ENCODE measurements at regions not wholly inside any gene's neighbourhood (a gene's known extent, or its start where the extent isn't known, plus 50 kb on each side); places are given as distances from the start of the nearest gene placed in this dataset.

GRCh38 chr4:126027601-126028000, 712.8 kb downstream of the FAT4 start:
- no peaks in the 10 kb centered on the region for H3K27me3 ChIP-seq
- no peaks in the 10 kb centered on the region for H3K4me1 ChIP-seq (replicated peaks in 1 of 2)
- 49 to 66% (median 57%) methylated on average over 2 of the region's 2 CpGs for WGBS, 4 donors
- H3K9me3 ChIP-seq (replicated peaks in 1 of 3) = no peaks in the 10 kb centered on the region
- no peaks in the 10 kb centered on the region for H3K36me3 ChIP-seq (replicated peaks in 1 of 2)
- DNase-seq = no peak
- intact Hi-C loops (cut with DNase I) = no loop called here
- H3K27ac ChIP-seq = no peak overlapping the region
- no peak overlapping the region for H3K4me3 ChIP-seq
- TF ChIP-seq CTCF (IDR thresholded peaks at IDR 0.05) = no peak
- no peak for TF ChIP-seq POLR2A (IDR thresholded peaks at IDR 0.05)

GRCh38 chr4:126028876-126029275, 714.1 kb downstream of the FAT4 start:
- Histone ChIP-seq H3K4me1 (replicated peaks in 1 of 2) (no peaks in the 10 kb centered on the region), H3K9me3 (replicated peaks in 1 of 3) (no peaks in the 10 kb centered on the region), H3K27ac (no peak overlapping the region), H3K36me3 (replicated peaks in 1 of 2) (no peaks in the 10 kb centered on the region), H3K27me3 (no peaks in the 10 kb centered on the region), H3K4me3 (no peak overlapping the region)
- no peak for TF ChIP-seq CTCF (IDR thresholded peaks at IDR 0.05)
- no peak for TF ChIP-seq POLR2A (IDR thresholded peaks at IDR 0.05)
- intact Hi-C loops (cut with DNase I) = no loop called here
- no peak for DNase-seq

GRCh38 chr4:126037231-126037630, 722.5 kb downstream of the FAT4 start:
- intact Hi-C loops (cut with DNase I) = no loop called here
- H3K36me3 ChIP-seq (replicated peaks in 1 of 2) = no peaks in the 10 kb centered on the region
- no peak overlapping the region for H3K4me3 ChIP-seq
- H3K9me3 ChIP-seq (replicated peaks in 1 of 3) = no peaks in the 10 kb centered on the region
- no peaks in the 10 kb centered on the region for H3K27me3 ChIP-seq
- no peaks in the 10 kb centered on the region for H3K4me1 ChIP-seq (replicated peaks in 1 of 2)
- DNase-seq = no peak
- 69 to 79% (median 74%) methylated on average over 2 of the region's 2 CpGs for WGBS, 4 donors
- H3K27ac ChIP-seq = no peak overlapping the region
- TF ChIP-seq POLR2A (IDR thresholded peaks at IDR 0.05) = no peak
- TF ChIP-seq CTCF (IDR thresholded peaks at IDR 0.05) = no peak

- Histone ChIP-seq H3K4me1 (replicated peaks in 1 of 2) (no peaks in the 10 kb centered on the region), H3K36me3 (replicated peaks in 1 of 2) (no peaks in the 10 kb centered on the region), H3K27ac (no peak overlapping the region), H3K9me3 (replicated peaks in 1 of 3) (no peaks in the 10 kb centered on the region), H3K4me3 (no peak overlapping the region), H3K27me3 (no peaks in the 10 kb centered on the region)
- intact Hi-C loops (cut with DNase I) = no loop called here
- no peak for DNase-seq
- 19 to 44% (median 36%) methylated on average over 2 of the region's 2 CpGs for WGBS, 4 donors
- TF ChIP-seq POLR2A (IDR thresholded peaks at IDR 0.05) (no peak), CTCF (IDR thresholded peaks at IDR 0.05) (no peak)
These were observed 723.9 kb downstream of the FAT4 start for GRCh38 chr4:126038502-126039144.
